GM21360 (cell line): ENCODE measurements at regions not wholly inside any gene's neighbourhood (a gene's known extent, or its start where the extent isn't known, plus 50 kb on each side); places are given as distances from the start of the nearest gene placed in this dataset.

Experiments used
- ATAC-seq: cut with Tn5 transposase; IDR thresholded peaks from one replicate; pipeline ENCODE4 v1.9.1; 2021; ENCODE audit warnings: mild to moderate bottlenecking, moderate library complexity; ENCODE audit not compliant: unreplicated experiment

GRCh38 chr2:22992441-22992840 lies 392.5 kb upstream of the KLHL29 start:
- no peak for ATAC-seq

GRCh38 chr2:22993250-22993649 lies 391.7 kb upstream of the KLHL29 start:
- ATAC-seq, result no peak

GRCh38 chr2:22995576-22995975 lies 389.4 kb upstream of the KLHL29 start:
- ATAC-seq, result no peak

- ATAC-seq, result no peak
These were observed 388.1 kb upstream of the KLHL29 start for GRCh38 chr2:22996911-22997310.

GRCh38 chr2:22998359-22998758 lies 386.6 kb upstream of the KLHL29 start:
- ATAC-seq, result no peak

GRCh38 chr2:22999951-23000350 lies 385.0 kb upstream of the KLHL29 start:
- no peak for ATAC-seq

GRCh38 chr2:23002234-23002633 lies 382.7 kb upstream of the KLHL29 start:
- ATAC-seq, result no peak

GRCh38 chr2:23005469-23005868 lies 379.5 kb upstream of the KLHL29 start:
- ATAC-seq, result no peak

- ATAC-seq, result no peak
These were observed 377.2 kb upstream of the KLHL29 start for GRCh38 chr2:23007631-23008235.

GRCh38 chr2:23008440-23008839 lies 376.5 kb upstream of the KLHL29 start:
- no peak for ATAC-seq

- no peak for ATAC-seq
These were observed 376.0 kb upstream of the KLHL29 start for GRCh38 chr2:23008951-23009350.

GRCh38 chr2:23009545-23010149 lies 375.3 kb upstream of the KLHL29 start:
- no peak for ATAC-seq

- no peak for ATAC-seq
These were observed 372.5 kb upstream of the KLHL29 start for GRCh38 chr2:23012499-23012898.

- no peak for ATAC-seq
These were observed 369.3 kb upstream of the KLHL29 start for GRCh38 chr2:23015651-23016200.

GRCh38 chr2:23019476-23019875 lies 365.5 kb upstream of the KLHL29 start:
- no peak for ATAC-seq

- ATAC-seq, result no peak
These were observed 364.3 kb upstream of the KLHL29 start for GRCh38 chr2:23020659-23021058.

- ATAC-seq, result no peak
These were observed 363.5 kb upstream of the KLHL29 start for GRCh38 chr2:23021311-23022120.

GRCh38 chr2:23023722-23024121 lies 361.3 kb upstream of the KLHL29 start:
- ATAC-seq, result no peak

GRCh38 chr2:23026671-23027070 lies 358.3 kb upstream of the KLHL29 start:
- no peak for ATAC-seq

GRCh38 chr2:23027396-23027795 lies 357.6 kb upstream of the KLHL29 start:
- ATAC-seq, result no peak

GRCh38 chr2:23028106-23028505 lies 356.9 kb upstream of the KLHL29 start:
- no peak for ATAC-seq

- ATAC-seq, result no peak
These were observed 355.9 kb upstream of the KLHL29 start for GRCh38 chr2:23029111-23029510.
